AG04450 (cell line): ENCODE measurements at regions not wholly inside any gene's neighbourhood (a gene's known extent, or its start where the extent isn't known, plus 50 kb on each side); places are given as distances from the start of the nearest gene placed in this dataset.

ENCODE experiments used
- CTCF ChIA-PET: fragments of 300-600, 350-600 bp; formaldehyde crosslinking; extraction: SDS; loops from one replicate; lab custom pipeline; 2022; ENCODE audit warnings: antibody characterized with exemption, inconsistent platforms; lab: Charles Lee
- POLR2A ChIA-PET: fragments of 350-600 bp; formaldehyde crosslinking; extraction: SDS; loops from one replicate; lab custom pipeline; 2021; ENCODE audit warnings: antibody characterized with exemption, inconsistent platforms; lab: Yijun Ruan, JAX
- DNase-seq: peaks from one replicate; pipeline ENCODE4 v3.0.0-alpha.2; 2011; ENCODE audit warnings: low read depth, low spot score
- H3K27ac ChIP-seq: one replicate; pipeline ENCODE4 v1.5.1; 2012; ENCODE audit warnings: low read depth, low read length, control low read depth
- H3K27me3 ChIP-seq: one replicate; pipeline ENCODE4 v1.6.0; 2012; ENCODE audit warnings: low read length; ENCODE audit not compliant: control insufficient read depth, insufficient read depth
- H3K4me3 ChIP-seq: 2 replicates; pipeline ENCODE4 v1.5.1; 2011; ENCODE audit warnings: mild to moderate bottlenecking, low read depth, low read length, control low read depth
- H3K9me3 ChIP-seq: 2 replicates; pipeline ENCODE4 v1.5.1; 2012; ENCODE audit warnings: low read length; ENCODE audit not compliant: control insufficient read depth, insufficient read depth
- CTCF ChIP-seq: IDR thresholded peaks from 2 replicates; pipeline ENCODE4 v1.5.1; 2011; ENCODE audit warnings: low read depth, low read length, control low read depth, inconsistent platforms

GRCh38 chr2:204452464-204453023, 92.7 kb upstream of the PARD3B start:
- TF ChIP-seq CTCF: 0 out of 2 replicates have a peak, but pooled peaks have one; percentile 5
- peak overlapping the region; percentile 84 for H3K27ac ChIP-seq
- POLR2A ChIA-PET: interaction anchor here (0.9 kb wide), 1 partner anchor 133 kb away, joined by 3 read pairs; no protein-coding TSS in a partner anchor
- no peaks in the 10 kb centered on the region for H3K27me3 ChIP-seq
- peak; percentile 87 for DNase-seq
- peak overlapping the region; percentile 29 for H3K4me3 ChIP-seq
- H3K9me3 ChIP-seq: no peaks in the 10 kb centered on the region
- CTCF ChIA-PET: interaction anchor here (0.6 to 1.2 kb wide), 2 partner anchors 50 to 240 kb away, joined by 3 to 4 read pairs; no protein-coding TSS in a partner anchor

GRCh38 chr2:204453730-204454167, 91.5 kb upstream of the PARD3B start:
- Histone ChIP-seq H3K27ac (no peak overlapping the region), H3K4me3 (no peak overlapping the region), H3K9me3 (no peaks in the 10 kb centered on the region), H3K27me3 (no peaks in the 10 kb centered on the region)
- ChIA-PET CTCF (interaction anchor here (1.2 kb wide), 1 partner anchor 238 kb away, joined by 4 read pairs; no protein-coding TSS in a partner anchor), POLR2A (no interaction called here)
- no peak for TF ChIP-seq CTCF
- no peak for DNase-seq

- Histone ChIP-seq H3K27ac (no peak overlapping the region), H3K9me3 (no peaks in the 10 kb centered on the region), H3K27me3 (no peaks in the 10 kb centered on the region), H3K4me3 (no peak overlapping the region)
- no peak for TF ChIP-seq CTCF
- CTCF ChIA-PET: no interaction called here
- DNase-seq: no peak
- POLR2A ChIA-PET: no interaction called here
These were observed 90.4 kb upstream of the PARD3B start for GRCh38 chr2:204454672-204455380.

GRCh38 chr2:204468746-204469429, 76.4 kb upstream of the PARD3B start:
- H3K9me3 ChIP-seq: no peaks in the 10 kb centered on the region
- no peak overlapping the region for H3K4me3 ChIP-seq
- ChIA-PET POLR2A (interaction anchor here (0.5 to 2.0 kb wide), 3 partner anchors 19 to 1253 kb away, joined by 3 to 9 read pairs (median 4); no protein-coding TSS in a partner anchor), CTCF (interaction anchor here (2.0 kb wide), 1 partner anchor 9 kb away, joined by 5 read pairs; no protein-coding TSS in a partner anchor)
- H3K27me3 ChIP-seq: no peaks in the 10 kb centered on the region
- DNase-seq: no peak
- no peak overlapping the region for H3K27ac ChIP-seq
- TF ChIP-seq CTCF: no peak
